ENCODE measurements at regions not wholly inside any gene's neighbourhood (a gene's known extent, or its start where the extent isn't known, plus 50 kb on each side); places are given as distances from the start of the nearest gene placed in this dataset.
"Not testable (repeated sequence)": the region's sequence is repeated elsewhere in the genome, so short reads cannot be mapped to it uniquely, and the experiment has no call there.

DNA sequence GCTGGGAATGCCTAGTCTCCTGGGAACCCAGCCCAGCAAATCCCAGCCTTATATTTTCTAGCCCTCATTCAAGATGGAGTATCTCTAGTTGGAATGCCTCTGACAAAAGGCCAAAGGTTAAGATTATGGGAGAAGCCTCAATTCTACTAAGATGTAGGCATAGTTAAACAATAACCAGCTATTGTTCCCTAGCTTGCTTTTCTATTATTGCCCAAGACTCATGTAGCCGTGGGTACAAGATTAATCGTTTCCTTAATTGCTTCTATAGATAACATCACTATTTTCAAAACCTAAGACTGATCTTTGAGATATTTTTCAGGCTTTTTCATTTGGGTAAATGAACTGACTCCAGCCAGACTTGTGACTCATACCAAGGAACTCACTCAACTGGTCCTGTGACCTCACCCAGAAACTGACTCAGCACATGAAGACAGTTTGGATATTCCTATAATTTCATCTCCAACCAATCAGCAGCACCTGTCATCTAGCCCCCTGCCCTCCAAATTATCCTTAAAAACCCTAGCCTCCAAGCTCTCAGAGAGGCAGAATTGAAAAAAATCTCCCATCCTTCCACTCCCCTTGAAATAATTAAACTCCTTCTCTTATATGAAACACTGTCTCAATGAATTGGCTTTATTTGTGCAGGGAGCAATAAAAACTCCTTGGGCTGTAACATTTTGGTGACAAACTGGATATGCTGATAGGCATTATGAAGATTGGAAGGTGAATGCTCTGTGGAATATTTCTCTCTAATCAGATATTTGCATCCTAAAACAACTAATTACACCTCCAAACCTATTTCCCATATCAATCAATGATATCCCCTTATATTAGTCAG is 589.0 kb downstream of the C12orf50 start:
- peak; percentile 83 for DNase-seq (ENCODE audit: extremely low read depth, low read depth, low spot score)

DNA sequence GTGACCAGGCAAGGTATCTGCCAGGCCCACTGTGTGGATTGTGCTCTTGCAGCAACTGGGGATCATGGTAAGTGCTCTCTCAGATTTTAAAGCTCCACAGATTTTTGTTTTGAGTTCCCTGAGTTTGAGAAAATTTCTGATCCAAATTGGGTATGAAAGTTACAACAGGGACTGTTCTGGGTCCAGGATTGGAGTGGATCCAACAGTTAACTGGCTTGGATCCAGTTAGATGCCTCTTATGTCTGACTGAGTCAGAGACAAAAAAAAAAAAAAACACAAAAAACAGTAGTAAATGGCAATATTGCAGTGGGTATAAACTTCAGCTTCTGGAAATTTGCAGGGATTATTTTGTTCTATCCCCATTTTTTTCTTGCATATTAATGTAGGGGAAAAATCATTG is 598.8 kb downstream of the C12orf50 start:
- no peak for DNase-seq (ENCODE audit: extremely low read depth, low read depth, low spot score)

DNA sequence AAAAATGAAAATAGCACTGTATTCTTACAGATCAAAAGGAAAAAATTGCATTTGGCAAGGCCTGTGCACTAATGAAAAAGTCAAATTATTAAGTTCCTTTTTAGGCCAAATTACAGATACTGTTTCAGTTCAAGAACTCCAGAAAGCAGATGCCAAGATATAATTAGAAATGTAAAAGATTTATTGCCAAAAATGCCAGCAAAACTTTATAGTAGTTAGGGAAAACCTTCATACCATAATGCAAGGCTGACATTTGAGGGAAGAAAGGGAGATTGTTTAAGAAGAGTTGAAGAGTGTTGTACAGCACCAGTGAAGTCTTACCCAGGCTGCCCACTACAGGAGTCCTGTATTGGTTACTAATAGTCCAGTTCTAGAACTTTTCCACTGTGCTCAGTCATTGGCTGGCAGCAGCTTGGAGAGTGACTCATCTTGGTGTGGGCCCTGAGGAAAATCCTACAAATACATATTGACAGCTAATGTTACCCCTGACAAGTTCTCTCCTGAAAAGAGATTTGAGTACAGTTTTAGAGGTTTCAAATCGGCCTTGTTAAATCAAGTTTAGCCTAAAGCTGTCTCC is 600.4 kb downstream of the C12orf50 start:
- no peak for DNase-seq (ENCODE audit: extremely low read depth, low read depth, low spot score)

DNA sequence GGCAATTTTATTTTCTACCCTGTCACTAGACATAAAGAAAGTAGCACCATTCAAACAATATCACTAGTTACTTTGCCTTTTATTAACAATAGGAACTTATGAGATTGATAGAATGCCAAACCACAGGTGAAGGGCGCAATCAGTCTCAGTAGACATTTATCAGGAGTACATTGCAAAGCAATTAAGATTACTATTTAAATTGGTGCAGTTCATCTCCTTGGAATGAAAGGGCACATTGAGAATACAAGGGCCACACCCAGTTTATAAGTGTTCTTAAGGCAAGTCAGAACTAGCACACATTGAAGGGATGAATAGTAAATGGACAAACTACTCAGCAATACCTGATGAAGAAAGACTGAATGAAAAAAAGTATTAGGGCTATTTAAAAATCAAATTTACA is 601.4 kb downstream of the C12orf50 start:
- DNase-seq (ENCODE audit: extremely low read depth, low read depth, low spot score): no peak

DNA sequence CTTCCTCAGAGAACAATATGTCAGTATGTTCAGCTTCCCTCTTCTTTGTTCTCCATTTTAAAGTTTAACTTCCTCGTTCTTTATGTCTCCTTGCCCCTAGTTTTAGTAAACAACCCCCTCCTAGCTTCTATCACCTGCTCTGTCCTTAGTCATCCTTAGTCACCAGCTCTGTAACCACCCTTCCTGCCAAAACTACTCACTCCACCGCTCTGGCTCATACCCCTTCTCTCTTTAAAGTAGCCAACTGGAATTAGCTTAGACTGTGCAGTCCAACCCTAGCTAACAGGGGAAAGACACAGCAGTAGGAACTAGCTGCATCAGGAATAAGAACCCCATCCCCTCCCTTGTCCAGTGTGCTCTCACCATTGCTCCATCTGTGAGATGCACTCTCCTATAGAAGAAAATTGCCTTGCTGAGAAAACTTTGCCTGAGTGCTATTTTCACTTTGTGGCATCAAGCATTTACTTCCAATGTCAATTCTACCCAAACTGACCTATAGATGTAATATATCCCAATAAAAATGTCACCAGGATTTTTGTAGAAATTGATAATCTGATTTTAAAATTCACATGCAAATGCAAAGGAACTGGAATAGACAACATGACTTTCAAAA is 603.2 kb downstream of the C12orf50 start:
- DNase-seq (ENCODE audit: extremely low read depth, low read depth, low spot score): no peak

DNA sequence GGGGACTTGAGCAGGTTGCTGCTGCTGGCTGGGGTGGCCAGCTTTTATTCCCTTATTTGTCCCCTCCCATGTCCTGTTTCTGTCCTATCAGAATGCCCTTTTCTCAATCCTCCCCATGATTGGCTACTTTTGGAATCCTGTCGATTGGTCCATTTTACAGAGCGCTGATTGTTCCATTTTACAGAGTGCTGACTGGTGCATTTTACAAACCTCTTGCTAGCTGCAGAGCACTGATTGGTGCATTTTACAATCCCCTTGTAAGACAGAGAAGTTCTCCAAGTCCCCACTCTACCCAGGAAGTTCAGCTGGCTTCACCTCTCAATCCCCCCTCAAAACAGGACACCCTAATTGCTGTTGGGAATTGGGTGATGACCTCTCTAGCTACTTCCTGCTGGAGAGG is 608.0 kb downstream of the C12orf50 start:
- not testable (repeated sequence) for DNase-seq (ENCODE audit: extremely low read depth, low read depth, low spot score)

DNA sequence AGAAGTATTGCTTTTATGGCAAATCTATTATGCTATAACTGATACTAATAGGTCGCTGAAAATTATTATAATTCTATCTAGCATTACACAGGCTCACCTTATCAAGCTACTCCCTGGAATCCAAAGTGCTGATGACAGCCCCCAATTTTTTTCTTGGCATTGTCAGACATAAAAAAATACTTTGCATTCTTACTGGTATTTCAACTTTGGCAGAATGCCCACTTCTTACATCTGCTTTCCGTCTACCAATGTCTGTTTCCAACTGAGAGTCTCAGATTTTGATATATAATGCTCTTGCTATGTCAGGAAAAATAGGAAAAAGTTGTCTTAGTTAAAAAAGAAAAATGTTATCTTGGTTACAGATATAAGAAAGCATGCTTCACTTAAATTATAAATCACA is 615.4 kb downstream of the C12orf50 start:
- DNase-seq (ENCODE audit: extremely low read depth, low read depth, low spot score): peak; percentile 10

DNA sequence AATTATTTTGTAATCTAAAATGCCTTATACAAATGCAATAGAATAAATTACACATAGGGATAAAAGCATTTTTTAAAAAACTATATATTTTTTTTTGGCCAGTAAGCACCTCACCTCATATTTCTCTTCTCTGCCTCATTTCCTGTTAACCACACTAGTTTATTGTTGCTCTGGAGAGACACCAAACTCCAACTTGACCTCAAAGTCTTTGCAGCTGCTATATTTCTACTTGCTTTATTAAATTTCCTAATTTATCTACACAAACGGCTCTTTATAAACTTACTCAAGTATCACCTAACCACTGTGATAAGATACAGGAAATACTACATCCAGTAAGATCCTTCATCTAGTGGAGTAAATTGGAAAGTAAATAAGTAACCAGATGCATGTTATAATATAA is 622.3 kb downstream of the C12orf50 start:
- DNase-seq (ENCODE audit: extremely low read depth, low read depth, low spot score): no peak

DNA sequence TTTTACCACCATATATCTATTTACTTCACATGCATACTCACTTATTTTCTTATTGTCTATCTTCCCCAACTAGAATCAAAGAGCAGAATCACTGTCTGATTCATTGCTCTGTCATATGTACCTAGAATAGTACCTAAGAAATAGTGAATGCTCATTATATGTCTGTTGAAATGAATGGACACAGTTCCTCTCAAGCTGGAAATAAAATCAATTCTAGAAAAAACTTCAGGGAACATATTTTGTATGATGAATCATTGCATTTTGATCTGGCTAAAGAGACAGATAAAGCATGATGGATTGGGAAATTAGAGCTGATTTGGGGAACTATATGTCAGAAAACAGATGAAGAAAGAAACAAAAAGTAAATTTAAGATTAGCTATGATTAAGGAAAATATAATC is 623.3 kb downstream of the C12orf50 start:
- DNase-seq (ENCODE audit: extremely low read depth, low read depth, low spot score): no peak

DNA sequence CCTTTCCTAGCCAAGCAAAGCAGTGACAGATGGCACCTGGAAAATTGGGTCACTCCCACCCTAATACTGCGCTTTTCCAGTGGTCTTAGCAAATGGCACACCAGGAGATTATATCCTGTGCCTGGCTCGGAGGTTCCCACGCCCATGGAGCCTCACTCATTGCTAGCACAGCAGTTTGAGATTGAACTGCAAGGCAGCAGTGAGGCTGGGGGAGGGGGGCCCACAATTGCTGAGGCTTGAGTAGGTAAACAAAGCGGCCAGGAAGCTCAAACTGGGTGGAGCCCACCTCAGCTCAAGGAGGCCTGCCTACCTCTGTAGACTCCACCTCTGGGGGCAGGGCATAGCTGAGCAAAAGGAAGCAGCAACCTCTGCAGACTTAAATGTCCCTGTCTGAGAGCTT is 635.0 kb downstream of the C12orf50 start:
- DNase-seq (ENCODE audit: extremely low read depth, low read depth, low spot score): not testable (repeated sequence)

DNA sequence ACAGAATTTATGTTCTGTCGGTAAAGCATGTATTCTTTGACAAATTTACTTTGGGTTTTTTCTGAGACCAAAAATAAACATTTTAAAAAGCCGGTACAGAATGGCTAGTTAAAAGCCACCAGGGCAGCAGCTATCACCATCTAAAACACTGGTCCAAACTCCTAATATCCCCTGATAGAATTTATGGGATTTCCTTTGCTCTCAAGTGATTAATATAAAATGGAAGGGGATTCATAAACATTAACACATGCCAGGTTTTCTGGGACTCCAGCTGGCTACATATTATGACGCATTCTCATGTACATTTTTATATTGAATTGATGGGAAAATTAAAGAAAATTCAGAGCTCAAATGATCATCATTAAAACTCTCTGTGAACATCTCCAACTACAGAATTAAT is 640.8 kb downstream of the C12orf50 start:
- DNase-seq (ENCODE audit: extremely low read depth, low read depth, low spot score): no peak

DNA sequence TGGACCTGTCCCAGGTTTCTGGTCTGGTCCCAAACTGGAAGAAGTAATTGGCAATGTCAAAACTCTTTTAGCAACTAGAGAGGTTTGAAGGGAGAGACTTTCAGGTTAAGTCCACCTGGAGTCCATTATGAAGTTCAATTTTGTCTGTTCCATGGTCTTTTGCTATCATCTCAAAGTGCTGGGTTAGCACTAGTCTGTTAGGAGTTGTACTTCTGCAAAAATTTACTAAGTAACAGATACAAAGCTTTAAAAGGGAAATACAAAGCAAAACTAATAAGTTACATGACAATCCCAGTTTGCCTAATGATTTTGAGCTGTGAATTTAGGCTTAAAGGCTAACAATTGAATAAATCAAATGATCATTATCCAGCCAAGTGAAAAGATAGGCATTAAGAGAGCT is 643.9 kb downstream of the C12orf50 start:
- DNase-seq (ENCODE audit: extremely low read depth, low read depth, low spot score): no peak

DNA sequence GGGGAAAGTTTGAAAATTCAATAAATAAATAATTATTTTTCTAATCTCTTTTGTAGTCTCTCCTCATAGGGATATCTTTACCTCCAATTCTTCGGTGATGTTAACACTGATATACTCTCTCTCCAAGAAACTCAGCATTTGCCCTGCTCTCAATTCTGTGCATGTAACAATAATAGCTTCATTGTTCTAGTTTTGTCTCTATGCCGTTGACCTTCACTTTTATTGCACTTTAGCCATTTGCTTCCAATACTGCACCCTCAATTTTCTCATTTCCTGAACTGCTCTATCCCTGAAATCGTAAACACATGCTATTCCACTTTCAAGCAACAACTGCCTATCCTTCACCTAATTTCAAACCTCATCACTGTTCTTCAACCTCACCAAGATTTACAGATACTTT is 645.0 kb downstream of the C12orf50 start:
- DNase-seq (ENCODE audit: extremely low read depth, low read depth, low spot score): no peak

DNA sequence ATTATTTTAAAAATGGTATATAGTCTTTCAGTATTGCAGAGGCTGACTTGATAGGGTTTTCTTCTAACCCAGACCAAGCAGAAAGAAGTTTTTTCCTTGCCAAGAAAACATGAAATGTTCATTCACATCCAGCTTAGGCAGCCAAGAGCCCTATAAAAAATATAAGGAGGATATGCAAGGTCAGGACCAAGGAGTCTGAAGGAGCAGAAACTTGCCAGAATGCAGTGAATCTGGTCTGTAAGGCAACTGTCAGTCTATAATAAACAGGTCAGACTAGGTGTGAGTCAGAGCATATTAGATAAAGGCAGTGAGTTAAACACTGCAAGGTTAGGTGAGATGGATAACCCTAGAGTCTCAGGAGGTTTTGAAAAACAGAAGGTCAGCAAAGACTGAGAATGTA is 645.5 kb downstream of the C12orf50 start:
- no peak for DNase-seq (ENCODE audit: extremely low read depth, low read depth, low spot score)

DNA sequence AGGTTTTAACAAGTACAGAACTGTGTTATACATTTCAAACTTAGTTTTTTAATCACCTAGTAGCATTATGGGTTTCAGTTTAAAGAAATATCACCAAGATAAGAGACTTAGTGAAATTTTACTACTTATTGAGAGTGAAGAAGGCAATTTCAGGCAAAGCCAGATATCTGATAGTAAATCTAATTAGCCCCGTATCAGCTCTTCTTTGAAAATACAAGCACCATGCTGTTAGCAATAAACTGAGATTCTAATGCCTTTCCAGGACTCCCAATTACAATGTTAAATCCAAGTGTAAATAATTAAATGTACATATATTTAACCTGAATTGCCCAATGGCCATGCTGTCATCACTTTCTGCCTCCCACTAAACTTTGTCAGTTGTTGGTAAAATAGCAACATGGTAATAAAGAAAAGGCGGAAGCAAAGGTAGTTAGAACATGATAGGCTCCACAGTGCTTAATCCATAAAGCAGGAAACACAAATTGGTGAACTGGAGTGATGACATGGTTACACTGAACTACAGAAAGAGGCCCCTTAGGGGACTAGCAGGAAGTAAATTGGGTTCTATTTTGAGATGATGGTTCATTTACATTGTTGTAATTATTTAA is 646.1 kb downstream of the C12orf50 start:
- DNase-seq (ENCODE audit: extremely low read depth, low read depth, low spot score): no peak

DNA sequence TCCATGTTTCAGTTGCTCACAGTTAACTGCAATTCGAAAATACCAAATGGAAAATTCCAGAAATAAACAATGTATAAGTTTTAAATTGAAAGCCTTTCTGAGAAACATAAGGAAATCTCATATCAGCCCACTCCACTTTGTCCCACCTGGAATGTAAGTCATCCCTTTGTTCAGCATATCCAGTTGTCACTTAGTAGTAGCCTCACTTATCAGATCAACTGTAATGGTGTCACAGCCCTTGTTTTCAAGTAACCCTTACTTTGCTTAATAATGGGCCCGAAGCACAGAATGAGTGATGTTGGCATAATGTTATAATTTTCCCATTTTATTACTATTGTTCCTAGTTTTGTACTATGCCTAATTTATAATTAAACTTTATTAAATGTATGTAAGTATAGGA is 646.8 kb downstream of the C12orf50 start:
- no peak for DNase-seq (ENCODE audit: extremely low read depth, low read depth, low spot score)

DNA sequence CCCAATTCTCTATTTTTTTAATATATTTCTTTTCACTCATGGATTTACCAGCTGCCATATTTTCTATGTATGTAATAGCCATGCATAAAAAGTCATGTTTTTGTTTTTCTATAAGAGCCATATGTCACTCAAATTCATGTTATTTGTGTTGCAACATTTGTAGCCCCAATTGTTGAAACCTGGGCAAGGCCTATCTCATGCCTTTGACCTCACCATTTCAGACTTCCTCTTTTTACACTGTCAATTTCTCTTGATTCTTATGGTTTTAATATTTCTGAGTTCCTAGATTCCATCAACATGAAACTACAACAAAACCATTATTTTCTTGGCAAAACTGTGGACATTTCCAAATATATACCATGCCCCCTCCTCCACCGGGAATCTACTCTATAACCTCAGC is 647.5 kb downstream of the C12orf50 start:
- no peak for DNase-seq (ENCODE audit: extremely low read depth, low read depth, low spot score)

DNA sequence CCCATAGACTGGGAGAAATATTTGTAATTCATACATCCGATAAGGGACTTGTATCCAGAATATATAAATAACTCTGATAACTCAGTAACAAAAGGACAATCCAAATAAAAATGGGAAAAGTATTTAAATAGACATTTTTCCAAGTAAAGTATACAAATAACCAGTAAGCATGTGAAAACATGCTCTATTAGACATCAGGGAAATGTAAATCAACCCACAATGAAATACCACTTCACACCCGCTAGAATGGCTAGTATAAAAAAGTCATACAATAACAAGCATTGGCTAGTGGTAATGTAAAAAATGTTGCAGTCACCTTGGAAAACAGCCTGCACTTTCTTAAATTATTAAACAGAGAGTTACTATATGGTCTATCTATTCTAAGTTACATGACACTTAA is 650.7 kb downstream of the C12orf50 start:
- DNase-seq (ENCODE audit: extremely low read depth, low read depth, low spot score): no peak

DNA sequence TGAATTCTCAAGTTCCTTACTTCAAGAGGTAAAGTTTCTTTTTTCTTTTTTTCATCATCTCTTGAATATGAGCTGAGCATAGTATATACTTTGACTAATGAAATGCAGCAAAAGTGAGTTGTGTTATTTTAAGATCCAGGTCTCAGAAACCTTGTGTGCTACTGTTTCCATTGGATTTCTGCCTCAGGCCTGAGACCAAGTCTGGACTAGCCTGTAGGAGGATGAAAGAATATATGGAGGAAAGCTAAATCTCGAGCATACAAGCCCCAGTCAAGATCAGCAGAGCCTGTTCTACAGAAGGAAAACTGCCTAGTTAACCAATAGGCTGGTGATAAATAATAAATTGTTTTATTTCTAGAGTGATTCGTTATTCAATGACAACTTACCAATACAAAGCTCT is 652.5 kb downstream of the C12orf50 start:
- no peak for DNase-seq (ENCODE audit: extremely low read depth, low read depth, low spot score)

DNA sequence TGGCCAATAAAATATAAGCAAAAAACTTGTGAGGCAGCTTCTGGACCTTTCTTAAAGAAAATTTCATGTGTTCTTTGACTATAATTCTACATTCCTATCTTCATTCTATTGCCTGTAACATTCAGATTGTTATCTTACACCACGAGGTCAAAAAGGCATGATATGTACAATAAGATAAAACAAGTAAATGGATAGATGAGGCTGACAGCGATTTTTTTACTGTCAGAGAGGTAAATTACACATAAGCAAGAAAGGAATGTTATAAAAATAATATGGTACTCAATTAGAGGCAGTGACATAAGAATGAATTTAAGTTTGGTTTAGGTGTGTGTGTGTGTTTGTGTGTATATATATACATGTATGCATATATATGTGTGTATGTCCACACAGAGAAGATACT is 660.0 kb downstream of the C12orf50 start:
- no peak for DNase-seq (ENCODE audit: extremely low read depth, low read depth, low spot score)

DNA sequence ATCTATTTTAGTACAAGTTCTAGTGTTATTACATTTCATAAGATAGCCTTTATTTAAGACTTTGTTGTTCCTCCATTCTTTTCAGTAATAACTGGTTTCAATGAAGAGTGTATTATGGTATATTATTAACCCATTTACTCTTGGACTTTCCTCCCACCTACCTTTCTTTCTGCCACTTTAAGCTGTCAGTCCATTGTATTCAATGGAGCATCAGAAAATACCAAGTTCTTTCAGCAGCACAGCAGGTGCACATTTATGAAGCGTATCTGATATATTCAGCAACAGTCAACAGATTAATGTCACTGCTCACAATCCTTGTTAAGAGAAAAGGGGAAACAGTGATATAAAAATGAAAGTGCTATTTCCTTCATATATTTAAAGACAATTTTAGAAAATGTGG is 660.9 kb downstream of the C12orf50 start:
- DNase-seq (ENCODE audit: extremely low read depth, low read depth, low spot score): no peak

DNA sequence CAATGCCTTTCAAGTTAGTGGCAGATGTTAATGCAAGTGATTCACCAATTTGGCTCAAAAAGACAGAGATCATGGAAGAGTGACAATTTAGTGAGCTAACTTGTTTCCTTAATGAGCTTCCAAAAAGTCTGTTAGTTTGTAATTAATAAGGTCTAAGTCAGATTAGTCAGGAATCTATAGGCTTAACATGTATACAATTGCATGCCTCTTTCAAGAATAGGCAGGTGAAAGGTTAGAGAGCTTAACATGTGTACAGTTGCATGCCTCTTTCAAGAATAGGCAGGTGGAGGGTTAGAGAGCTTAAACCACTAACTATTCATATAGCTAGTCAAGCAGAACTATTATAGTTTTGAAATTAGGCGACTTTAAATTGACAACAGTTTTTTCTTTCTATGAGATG is 663.8 kb downstream of the C12orf50 start:
- DNase-seq (ENCODE audit: extremely low read depth, low read depth, low spot score): no peak
